NCI-H128 (cell line): ENCODE measurements at regions not wholly inside any gene's neighbourhood (a gene's known extent, or its start where the extent isn't known, plus 50 kb on each side); places are given as distances from the start of the nearest gene placed in this dataset.

ENCODE experiments used
- DNase-seq: peaks from one replicate; lab custom pipeline; 2025; ENCODE audit not compliant: unreplicated experiment; lab: John Stamatoyannopoulos, UW

DNA sequence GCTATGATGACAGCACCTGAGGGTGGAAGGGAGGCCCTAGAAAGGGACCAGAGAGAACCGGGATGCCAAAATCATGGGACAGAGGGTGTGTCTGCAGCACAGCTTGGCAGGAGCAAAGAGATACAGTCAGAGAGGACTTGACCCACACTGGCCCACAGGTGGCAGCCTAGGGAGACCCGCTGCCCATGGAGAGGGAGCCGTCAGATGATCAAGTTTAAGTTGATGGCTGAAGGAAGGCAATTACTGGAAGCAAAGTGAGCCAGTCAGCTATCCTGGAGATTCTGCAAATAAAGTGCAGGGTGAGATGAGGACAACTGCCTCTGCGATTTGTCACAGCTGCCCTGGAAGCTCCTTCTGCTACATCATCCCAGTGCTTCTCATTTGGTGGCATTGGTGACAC, 74.0 kb downstream of the CMPK2 start:
- no peak for DNase-seq

GRCh38 chr2:6792883-6793282, 72.8 kb downstream of the CMPK2 start:
- DNase-seq = no peak

GRCh38 chr2:6793371-6793770, 72.3 kb downstream of the CMPK2 start:
- no peak for DNase-seq

GRCh38 chr2:6793913-6794312, 71.8 kb downstream of the CMPK2 start:
- DNase-seq = no peak

GRCh38 chr2:6794448-6794847, 71.3 kb downstream of the CMPK2 start:
- DNase-seq = no peak
